HEK293 (cell line): ENCODE measurements at regions not wholly inside any gene's neighbourhood (a gene's known extent, or its start where the extent isn't known, plus 50 kb on each side); places are given as distances from the start of the nearest gene placed in this dataset.

Experiments
- CTCF ChIA-PET: fragments of 350-600 bp; formaldehyde crosslinking; extraction: SDS; loops from one replicate; lab custom pipeline; 2021; ENCODE audit warnings: antibody characterized with exemption; lab: Yijun Ruan, JAX
- POLR2A ChIA-PET: fragments of 300-600 bp; formaldehyde crosslinking; extraction: SDS; loops from one replicate; lab custom pipeline; 2020; ENCODE audit warnings: antibody characterized with exemption, inconsistent platforms; lab: Yijun Ruan, JAX
- H3K27ac ChIP-seq: fragments of 200-500 bp; sonication (Bioruptor generic); 2 replicates; pipeline ENCODE4 v1.5.1; 2014; ENCODE audit warnings: low read depth, low read length, control low read depth, inconsistent platforms; ENCODE audit errors: extremely low read depth
- H3K36me3 ChIP-seq, 2 experiments: fragments of 200-500 bp in 1 of 2; sonication (Bioruptor generic) in 1 of 2; 1 replicate in 1 of 2; 2 replicates in 1 of 2; pipeline ENCODE4 v1.5.1; 2014 to 2017; ENCODE audit warnings: inconsistent platforms in 2 of 2, low read length in 2 of 2; ENCODE audit not compliant: control insufficient read depth in 2 of 2, insufficient read depth in 1 of 2
- H3K4me1 ChIP-seq: fragments of 200-500 bp; sonication (Bioruptor generic); 2 replicates; pipeline ENCODE4 v1.5.1; 2014; ENCODE audit warnings: mild to moderate bottlenecking, low read length, inconsistent platforms; ENCODE audit not compliant: control insufficient read depth, insufficient read depth
- H3K4me3 ChIP-seq: 2 replicates; pipeline ENCODE4 v1.5.1; 2011; ENCODE audit warnings: low read depth, mild to moderate bottlenecking, control low read depth, low read length, moderate library complexity
- H3K9me3 ChIP-seq: fragments of 200-500 bp; sonication (Bioruptor generic); 2 replicates; pipeline ENCODE4 v1.5.1; 2014; ENCODE audit warnings: low read depth, low read length, inconsistent platforms; ENCODE audit not compliant: control insufficient read depth, insufficient read depth
- KLF8 ChIP-seq: fragments of 450-650 bp; formaldehyde crosslinking; IDR thresholded peaks from 2 replicates; pipeline ENCODE4 v1.5.1; 2016; ENCODE audit warnings: missing biosample characterization, missing genetic modification characterization
- KLF9 ChIP-seq: fragments of 450-650 bp; formaldehyde crosslinking; IDR thresholded peaks from 2 replicates; pipeline ENCODE4 v1.5.1; 2016; ENCODE audit warnings: missing biosample characterization, missing genetic modification characterization, low read depth
- MZF1 ChIP-seq: fragments of 450-650 bp; formaldehyde crosslinking; IDR thresholded peaks from 2 replicates; pipeline ENCODE4 v1.5.1; 2017; ENCODE audit warnings: missing biosample characterization, missing genetic modification characterization, borderline replicate concordance
- PRDM2 ChIP-seq: fragments of 450-650 bp; formaldehyde crosslinking; IDR thresholded peaks from 2 replicates; pipeline ENCODE4 v1.5.1; 2016; ENCODE audit warnings: missing biosample characterization, missing genetic modification characterization, borderline replicate concordance
- PRDM4 ChIP-seq: fragments of 450-650 bp; formaldehyde crosslinking; IDR thresholded peaks from 2 replicates; pipeline ENCODE4 v1.5.1; 2017; ENCODE audit warnings: missing biosample characterization, missing genetic modification characterization
- TCF7L2 ChIP-seq: IDR thresholded peaks from 2 replicates; pipeline ENCODE4 v1.6.1; 2011; ENCODE audit warnings: low read depth, mild to moderate bottlenecking, inconsistent platforms, low read length, moderate library complexity, borderline replicate concordance
- ZNF114 ChIP-seq: fragments of 450-650 bp; formaldehyde crosslinking; IDR thresholded peaks from 2 replicates; pipeline ENCODE4 v1.5.0; 2017; ENCODE audit warnings: missing biosample characterization, missing genetic modification characterization
- ZNF488 ChIP-seq: fragments of 450-650 bp; formaldehyde crosslinking; IDR thresholded peaks from 2 replicates; pipeline ENCODE4 v1.5.1; 2016; ENCODE audit warnings: missing biosample characterization, missing genetic modification characterization
- ZNF549 ChIP-seq: fragments of 450-650 bp; IDR thresholded peaks from 2 replicates; pipeline ENCODE4 v1.5.1; 2018; ENCODE audit warnings: missing biosample characterization, missing genetic modification characterization, mild to moderate bottlenecking, inconsistent platforms, moderate library complexity
- ZNF658 ChIP-seq: fragments of 450-650 bp; formaldehyde crosslinking; IDR thresholded peaks from 2 replicates; pipeline ENCODE4; 2016; ENCODE audit warnings: missing biosample characterization, missing genetic modification characterization
- ZNF670 ChIP-seq: fragments of 450-650 bp; formaldehyde crosslinking; IDR thresholded peaks from 2 replicates; pipeline ENCODE4 v1.5.1; 2016; ENCODE audit warnings: missing biosample characterization, missing genetic modification characterization, low read depth
- ZNF677 ChIP-seq: fragments of 450-650 bp; IDR thresholded peaks from 2 replicates; pipeline ENCODE4 v1.5.0; 2018; ENCODE audit warnings: missing biosample characterization, mild to moderate bottlenecking, missing genetic modification characterization, moderate library complexity
- ZNF768 ChIP-seq: fragments of 450-650 bp; formaldehyde crosslinking; IDR thresholded peaks from 2 replicates; pipeline ENCODE4 v1.5.1; 2018; ENCODE audit warnings: missing biosample characterization, mild to moderate bottlenecking, missing genetic modification characterization

- Histone ChIP-seq H3K9me3 (no peaks in the 10 kb centered on the region), H3K36me3 (no peaks in the 10 kb centered on the region), H3K4me3 (no peak overlapping the region), H3K4me1 (no peaks in the 10 kb centered on the region), H3K27ac (no peak overlapping the region)
- TF ChIP-seq ZNF549 (tag by site-specific recombination) (peak; percentile 55; the same call in 1 of the 2 replicates), TCF7L2 (no peak)
- CTCF ChIA-PET: no interaction called here
- POLR2A ChIA-PET: no interaction called here
These were observed 448.0 kb upstream of the NECTIN3 start for GRCh38 chr3:110623571-110623970.

GRCh38 chr3:110624576-110624975, 447.0 kb upstream of the NECTIN3 start:
- H3K9me3 ChIP-seq: no peaks in the 10 kb centered on the region
- CTCF ChIA-PET: interaction anchor here (1.0 kb wide), 1 partner anchor 9 kb away, joined by 3 read pairs; no protein-coding TSS in a partner anchor
- no peak overlapping the region for H3K27ac ChIP-seq
- H3K36me3 ChIP-seq: no peaks in the 10 kb centered on the region
- H3K4me3 ChIP-seq: no peak overlapping the region
- TF ChIP-seq PRDM4 (tag by site-specific recombination) (no peak), KLF8 (tag by site-specific recombination) (no peak), PRDM2 (tag by site-specific recombination) (no peak), ZNF670 (tag by site-specific recombination) (no peak), MZF1 (no peak), KLF9 (tag by site-specific recombination) (no peak), ZNF658 (tag by site-specific recombination) (no peak), ZNF677 (tag by site-specific recombination) (no peak), ZNF114 (tag by site-specific recombination) (no peak), ZNF488 (tag by site-specific recombination) (no peak), ZNF768 (no peak)
- POLR2A ChIA-PET: no interaction called here
- H3K4me1 ChIP-seq: no peaks in the 10 kb centered on the region
